Stimulated activated CD8-positive, alpha-beta memory T cell treated with anti-CD3 and anti-CD28 coated beads, Interleukin-7, amount 100 ng/mL, for 24 hours (primary cell): ENCODE measurements at regions not wholly inside any gene's neighbourhood (a gene's known extent, or its start where the extent isn't known, plus 50 kb on each side); places are given as distances from the start of the nearest gene placed in this dataset.

Experiments used
- DNase-seq: peaks from one replicate; pipeline ENCODE4 v3.0.0-alpha.2; 2020; ENCODE audit warnings: low read depth

DNA sequence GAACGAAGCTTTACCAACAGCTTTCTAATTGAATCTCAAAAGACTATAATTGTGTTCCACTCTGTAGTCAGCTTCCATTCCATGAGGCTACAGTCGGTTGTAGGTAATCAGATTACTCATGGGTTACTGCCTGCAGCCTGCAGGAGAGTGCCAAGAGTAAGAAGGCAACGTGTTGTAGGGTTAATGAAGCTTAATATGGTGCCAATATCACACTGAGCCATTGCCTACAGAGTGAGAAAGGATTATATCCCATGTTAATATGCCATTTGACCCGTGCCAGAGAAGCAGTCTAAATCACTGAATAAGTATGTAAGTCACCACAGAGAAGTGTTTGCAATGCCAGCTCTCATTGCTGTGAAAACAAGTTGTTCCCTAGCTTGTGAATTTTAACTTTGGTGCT lies 734.5 kb upstream of the ACVR2A start:
- DNase-seq, result no peak

DNA sequence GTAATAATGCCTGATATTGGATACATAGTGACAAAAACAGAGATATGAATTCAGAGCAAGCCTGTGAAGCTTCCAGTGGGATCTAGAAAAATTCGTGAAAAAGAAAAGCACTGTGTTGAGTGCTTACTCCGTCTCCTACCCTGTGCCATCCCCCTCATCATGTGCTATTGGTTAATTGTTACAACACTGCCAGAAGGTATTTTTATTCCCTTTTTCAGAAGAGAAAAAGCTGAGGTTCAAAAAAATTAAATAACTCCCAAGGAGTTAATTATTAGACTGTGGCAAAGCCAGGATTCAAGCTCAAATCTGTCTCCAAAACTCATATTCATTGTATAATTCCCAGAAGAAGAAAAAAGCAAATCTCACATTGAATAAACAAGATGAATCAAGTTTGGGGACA lies 735.5 kb upstream of the ACVR2A start:
- DNase-seq, result no peak

DNA sequence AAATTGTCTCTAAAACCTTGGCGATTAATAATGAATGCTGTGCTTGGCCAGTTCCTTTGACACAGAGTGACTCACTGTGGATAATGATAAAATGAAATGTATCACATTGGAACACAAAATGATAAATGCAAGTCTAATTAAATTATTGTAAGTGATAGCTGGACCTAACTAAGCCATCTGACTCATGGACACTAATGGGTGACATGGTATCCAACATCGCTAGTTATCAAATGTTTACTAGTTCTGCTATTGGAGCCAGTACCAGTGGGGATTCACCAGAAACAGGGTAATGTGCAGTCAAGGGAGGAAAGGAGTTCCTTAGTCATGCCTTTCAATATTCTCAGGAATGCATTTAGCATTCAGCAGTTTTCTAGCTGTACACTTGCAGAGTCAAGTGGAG lies 736.3 kb upstream of the ACVR2A start:
- DNase-seq, result no peak

DNA sequence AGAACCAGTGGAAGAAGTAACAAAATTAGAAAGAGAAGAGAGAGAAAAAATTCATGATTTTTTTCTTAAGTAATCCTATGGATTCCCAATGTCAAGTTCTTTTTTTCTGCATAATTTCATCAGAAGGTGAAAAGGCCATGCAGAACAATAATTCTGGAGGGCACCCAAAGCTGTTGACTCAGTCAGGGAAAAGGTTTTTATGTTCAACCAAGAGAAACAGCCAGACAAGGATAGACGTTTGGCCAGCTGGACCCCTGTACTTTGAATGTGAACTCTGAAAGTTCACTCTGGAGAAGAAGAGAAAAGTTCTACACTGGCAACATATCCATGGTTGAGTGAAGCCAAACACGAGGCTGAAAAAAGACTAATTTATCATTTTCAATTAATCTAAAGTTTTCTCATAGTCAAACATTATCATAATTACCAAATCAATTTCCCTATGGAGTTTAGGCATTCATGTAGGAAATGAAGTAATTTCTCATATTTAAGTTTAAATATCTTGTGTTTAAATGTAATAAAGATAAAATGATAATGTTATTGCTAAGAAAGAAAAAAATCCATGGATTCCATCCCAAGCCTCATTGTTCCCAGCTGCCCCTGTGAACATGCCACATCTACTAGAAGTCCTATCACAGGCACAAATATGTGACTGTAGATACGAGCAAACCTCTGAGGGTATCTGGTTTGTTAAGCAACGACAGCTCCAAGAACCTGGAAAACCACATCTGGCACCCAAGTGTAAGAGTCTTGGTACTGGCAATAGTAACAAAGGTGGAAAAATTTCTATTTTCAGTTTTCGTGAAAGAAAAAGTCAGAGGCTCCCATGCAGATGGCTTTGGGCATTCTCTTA lies 742.7 kb upstream of the ACVR2A start:
- no peak for DNase-seq

DNA sequence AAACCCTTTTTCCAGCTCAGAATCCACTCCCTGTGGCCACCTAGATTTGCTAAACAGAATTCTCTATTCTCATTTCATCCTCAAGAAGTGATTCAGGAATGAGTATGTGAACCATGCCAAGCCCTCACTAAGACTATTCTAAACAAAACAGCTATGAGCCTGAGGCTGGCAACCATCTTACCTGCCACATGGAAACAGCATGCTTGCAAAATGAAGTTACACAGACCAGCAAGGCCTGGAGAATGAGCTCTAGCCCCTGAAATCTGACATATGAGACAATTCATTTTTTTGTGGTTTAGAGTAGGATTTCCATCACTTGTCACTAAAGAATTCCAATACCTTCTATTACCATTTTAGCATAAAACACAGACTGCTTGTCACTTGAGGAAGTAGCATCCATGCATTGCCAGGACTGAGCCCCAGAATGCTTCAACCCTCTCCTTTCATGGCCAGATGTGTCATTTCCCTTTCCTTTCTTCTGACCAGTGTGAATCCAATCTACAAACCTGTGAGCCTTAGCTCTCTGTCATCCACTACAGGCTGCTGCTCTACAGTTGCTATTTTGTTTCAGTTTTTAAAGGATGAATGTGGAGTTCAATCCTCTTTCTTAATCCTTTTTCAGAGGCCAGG lies 744.3 kb upstream of the ACVR2A start:
- DNase-seq, result no peak

DNA sequence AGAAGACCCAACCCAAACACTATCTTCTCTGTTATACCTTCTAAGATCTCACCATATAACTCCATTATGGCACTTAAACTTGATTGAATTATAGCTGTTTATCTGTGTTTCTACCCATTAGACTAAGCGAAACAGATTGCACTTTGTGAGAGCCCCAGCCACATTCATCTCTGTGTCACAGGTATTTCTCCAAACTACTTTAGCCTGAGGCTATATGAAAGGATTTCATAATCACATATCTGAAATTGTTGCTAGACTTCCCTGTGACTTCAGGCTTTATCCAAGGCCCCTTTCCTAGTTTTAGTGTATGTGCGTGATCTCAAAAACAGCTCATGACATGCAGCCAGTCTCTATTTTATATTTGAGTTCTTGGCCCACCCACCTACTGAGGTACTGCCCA lies 745.0 kb upstream of the ACVR2A start:
- no peak for DNase-seq

DNA sequence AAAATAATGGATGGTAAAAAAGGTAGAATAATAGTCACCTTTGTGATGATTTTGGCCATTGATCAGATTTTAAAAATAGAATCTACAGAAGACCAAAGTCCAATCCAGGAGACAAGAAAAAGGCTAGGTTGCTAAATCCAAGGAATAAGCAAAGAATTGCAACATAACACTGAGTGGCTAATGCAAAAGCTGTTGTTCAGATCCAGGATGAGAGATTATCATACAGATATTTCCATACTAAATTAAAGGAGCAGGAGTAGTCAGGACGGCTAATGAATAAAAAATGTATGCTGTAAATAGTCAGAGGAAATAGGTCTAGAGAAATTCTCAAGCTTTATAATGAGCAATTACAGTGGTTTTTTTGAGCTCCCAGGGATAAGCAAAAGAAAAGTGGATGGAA lies 745.9 kb upstream of the ACVR2A start:
- DNase-seq, result no peak

DNA sequence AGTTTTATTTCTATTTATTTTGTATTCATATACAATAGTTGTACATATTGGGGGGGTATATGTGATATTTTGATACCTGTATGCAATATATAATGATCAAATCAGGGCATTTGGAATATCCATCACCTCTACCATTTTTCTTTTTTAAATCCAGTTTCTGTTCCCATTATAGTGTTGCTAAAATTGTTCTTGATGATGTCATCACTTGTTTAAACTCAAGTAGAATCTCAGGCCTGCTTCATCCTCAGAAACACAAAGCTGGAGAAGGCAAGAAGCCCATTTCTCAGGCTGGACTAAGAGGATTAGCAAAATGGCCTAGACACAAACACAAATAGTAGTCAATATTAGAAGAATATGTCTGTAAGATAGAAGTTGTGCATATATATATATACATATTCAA lies 747.1 kb upstream of the ACVR2A start:
- DNase-seq, result no peak

DNA sequence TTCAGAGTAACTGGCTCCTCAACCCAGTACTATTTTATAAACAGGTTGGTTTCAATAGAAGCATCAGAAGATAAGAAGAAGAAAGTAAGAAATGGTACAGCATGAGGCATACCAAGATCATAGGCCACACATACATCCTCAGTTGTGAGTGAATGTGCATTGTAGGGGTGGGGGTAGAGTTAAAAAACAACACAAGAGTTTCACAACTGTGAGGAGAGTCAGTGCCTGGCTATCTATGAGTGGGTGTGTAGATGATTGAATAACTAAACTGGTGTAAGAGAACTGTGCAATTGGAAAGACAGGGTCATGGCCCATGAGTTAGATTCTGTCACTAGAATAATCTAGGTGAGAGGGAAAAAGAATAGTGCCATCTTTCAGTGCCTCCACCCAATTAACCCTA lies 748.2 kb upstream of the ACVR2A start:
- no peak for DNase-seq

DNA sequence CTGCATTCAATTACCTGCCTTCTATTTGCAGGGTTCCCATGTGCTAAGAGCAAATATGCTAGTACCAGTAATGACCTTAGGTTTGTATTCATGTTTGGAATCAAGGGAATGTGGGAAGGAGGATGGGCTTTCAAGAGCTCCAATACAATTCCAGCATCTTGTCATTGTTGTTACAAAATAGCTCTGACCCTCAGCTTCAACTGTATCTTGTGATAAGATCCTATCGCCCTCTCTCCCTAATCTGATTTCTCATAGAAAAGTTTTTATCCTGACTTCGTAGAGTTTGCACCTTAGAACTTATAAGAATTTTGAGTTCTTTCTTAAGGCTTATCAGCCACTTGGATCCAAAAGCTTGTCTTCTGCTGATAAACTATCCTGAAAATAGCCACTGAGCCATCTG lies 749.5 kb upstream of the ACVR2A start:
- DNase-seq, result no peak

DNA sequence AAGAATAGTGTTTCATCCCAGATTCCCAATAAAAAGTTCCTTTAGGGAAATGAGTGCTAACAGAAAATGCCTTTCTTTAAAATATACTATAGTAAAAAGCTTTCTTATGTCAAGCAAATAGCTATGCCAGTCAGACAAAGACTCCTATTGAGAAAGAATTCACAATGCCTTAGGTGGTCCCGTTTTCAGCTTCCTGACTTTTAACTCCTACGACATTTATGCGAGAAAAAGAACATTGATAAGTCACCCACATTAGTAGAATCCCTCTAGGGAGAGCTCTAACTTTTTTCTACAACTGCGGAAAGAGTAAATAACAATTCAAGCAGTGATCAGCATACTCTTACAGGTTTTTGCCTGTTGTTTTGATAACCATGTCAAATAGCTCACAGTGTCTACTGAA lies 750.8 kb upstream of the ACVR2A start:
- no peak for DNase-seq

DNA sequence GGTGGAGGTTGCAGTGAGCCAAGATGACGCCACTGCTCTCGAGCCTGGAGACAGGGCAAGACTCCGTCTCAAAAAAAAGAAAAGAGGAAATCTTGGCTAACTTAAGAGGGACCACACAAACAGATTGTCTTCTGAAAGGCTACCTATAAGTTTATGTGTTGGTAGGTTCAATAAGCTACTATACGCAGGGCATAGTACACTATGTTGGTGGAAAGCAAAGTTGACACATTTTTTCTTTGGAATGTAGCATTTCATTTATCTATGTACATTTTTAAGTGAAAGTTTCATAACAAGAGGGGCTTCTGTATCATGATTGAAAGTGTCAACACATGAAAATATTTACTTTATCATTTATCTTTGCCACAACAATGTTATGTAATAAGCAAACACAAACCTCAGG lies 752.6 kb upstream of the ACVR2A start:
- DNase-seq, result no peak

DNA sequence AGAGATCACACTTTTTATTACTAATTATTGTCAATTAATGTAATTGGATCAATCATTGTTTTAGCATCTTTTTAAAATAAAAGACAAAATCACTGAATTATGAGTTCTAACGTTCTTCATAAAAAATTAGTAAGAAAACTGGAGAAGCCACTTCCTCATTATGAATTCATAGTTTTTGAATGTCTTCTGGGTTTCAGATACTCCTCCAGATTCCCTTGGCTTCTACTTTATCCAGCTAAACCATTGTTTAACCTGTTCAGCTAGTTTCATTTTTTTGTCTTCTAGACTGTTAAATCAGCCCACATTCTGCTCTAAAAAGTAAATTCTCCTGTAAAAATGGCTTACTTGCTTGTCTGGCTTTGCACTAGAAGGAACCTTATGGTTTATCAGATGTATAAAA lies 753.4 kb upstream of the ACVR2A start:
- DNase-seq, result no peak

DNA sequence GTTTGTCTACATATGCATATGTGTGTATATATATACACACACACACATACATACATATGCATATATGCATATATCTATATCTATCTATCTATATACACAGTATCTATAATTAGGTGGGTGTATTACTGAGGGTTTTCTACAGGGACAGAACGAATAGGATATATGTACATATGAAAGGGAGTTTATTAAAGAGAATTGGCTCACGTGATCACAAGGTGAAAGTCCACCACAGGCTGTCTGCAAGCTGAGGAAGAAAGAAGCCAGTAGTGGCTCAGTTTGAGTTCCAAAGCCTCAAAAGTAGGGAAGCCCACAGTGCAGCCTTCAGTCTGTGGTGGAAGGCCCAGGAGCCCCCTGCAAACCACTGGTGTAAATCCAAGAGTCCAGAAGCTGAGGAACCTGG lies 756.0 kb upstream of the ACVR2A start:
- no peak for DNase-seq

DNA sequence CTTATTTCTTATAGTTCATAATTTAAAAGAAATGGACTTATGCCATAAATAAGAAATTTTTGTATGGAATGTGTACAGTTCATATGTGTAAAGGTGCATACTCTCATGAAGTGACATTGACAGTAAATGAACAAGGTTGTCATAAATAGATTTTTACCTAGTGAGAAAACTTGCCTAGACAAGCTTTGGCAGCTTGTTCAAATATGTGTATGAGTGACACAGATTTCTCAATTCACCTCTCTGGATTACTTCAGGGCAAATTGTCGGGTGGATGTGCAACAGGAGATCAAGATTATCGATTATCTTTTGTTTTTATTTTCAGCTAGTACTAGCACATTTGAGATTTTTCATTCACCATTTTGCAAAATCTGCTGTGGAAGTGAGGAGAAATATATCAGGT lies 758.1 kb upstream of the ACVR2A start:
- DNase-seq, result no peak

DNA sequence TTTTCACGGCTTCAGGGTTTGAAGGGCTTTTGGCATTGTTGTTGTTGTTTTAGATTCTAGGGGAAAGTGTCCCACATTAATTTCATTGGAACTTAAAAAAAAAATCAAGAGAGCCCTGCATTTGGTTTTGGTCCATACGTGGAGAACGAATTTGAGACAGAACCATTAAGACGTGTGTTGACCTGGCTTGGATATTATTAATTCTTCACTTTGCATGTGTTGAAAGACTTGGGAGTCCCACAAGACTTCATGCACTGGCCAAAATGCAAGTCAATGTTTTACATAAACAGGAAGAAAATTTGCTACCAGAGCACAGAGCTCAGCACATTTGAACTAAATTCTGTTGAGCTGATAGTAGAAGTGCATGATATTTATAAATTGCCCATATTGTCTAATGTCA lies 761.2 kb upstream of the ACVR2A start:
- DNase-seq, result no peak

DNA sequence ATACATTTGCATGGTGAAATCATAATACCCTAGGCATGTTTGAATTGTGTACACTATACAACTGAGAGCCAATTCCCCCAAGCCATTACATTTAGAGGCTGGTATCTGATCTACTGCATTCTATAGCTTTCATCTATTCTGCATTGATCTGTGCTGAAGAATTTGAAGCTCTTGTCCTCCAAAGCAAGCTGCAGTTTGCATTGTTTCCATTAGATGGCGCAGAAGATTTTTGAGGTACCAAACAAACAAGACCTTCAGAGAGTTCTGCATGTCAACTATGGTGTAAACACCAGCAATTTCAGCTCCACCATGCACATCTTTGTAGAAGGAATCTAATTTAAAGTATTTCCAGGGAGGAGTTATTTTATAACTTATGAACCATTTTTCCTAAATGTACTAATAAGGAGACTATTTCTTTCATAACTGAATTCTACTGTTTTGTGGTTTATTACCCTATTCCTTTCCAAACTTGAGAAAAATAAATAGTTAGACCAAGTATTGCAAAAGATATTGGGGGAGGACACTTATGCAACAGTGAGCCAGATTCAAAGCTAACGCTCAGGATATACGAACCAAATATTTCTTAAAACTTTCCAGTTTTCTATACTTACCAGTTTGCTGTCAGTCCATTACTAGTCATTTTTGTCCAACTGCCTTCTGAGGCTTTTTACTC lies 761.8 kb upstream of the ACVR2A start:
- DNase-seq, result peak; percentile 17

DNA sequence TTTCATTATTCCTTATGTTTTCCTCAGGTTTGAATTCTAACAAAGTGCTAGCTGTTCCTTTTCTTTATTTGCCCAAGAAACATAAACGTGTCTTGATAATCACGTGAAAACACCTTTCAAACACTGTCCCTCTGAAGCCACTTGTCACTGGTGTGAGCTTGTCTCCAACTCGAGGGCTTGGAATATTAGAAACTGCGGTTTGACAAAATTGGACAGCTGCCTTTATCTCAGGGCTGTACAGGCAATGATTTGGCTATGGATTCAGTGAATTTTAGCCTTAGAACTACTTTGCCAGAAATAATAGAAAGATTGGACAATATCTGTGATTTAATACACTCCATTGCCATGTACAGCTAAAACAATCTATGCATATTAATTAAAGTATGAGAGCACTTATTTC lies 763.0 kb upstream of the ACVR2A start:
- no peak for DNase-seq

DNA sequence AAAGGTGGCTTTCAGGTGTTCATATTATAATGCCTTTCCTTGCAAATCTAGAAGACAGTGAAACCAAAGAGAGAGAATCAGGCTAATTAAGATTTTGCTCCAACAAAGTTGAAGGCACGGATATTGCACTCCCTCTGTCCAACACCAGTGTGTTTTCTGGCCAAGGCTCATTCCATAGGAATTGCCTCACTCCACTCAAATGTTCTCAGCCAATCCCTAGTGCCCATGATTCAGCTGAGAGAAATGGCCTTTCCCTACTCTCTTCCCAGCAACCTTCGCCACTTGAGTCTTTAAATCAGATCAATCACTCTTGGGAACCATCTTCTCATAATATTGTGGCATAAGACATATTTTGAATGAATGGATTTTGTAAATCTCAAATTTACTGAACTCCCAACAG lies 768.2 kb upstream of the ACVR2A start:
- DNase-seq, result no peak

DNA sequence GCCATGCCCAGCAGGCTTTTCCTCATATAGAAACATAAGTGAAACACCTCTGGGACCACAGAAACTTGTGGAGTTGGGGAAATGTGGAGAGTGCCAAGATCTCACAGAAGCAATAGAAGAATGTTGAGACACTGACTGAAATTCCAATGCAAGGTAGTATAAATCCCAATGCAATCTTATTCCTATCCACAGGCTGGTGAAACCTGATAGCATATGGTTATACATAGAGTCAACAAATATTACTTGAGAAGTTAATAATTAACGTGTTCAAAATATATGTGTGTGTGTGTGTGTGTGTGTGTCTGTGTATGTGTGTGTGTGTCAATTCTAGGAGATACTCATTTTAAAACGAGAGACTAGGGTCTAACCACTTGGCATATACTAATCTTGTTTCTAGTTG lies 776.8 kb upstream of the ACVR2A start:
- DNase-seq, result no peak

DNA sequence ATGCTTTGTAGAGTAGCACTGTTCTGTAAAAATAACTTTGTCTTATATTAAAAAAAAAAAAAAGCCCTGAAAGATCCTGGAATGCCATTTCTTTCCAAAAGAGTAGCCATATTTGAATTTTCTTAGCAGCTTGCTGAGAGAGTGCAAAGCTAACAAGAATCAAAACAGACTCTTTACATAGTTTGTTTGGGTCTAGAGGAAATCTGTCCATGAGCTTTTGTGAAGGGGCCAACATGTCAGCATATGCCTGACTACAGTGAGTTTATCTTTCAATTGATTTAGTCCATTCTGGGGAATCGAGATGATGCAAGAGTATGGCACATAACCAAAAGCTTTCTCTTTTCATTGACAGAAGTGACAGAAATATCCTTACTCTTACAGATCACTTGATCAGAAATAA lies 777.7 kb upstream of the ACVR2A start:
- no peak for DNase-seq

DNA sequence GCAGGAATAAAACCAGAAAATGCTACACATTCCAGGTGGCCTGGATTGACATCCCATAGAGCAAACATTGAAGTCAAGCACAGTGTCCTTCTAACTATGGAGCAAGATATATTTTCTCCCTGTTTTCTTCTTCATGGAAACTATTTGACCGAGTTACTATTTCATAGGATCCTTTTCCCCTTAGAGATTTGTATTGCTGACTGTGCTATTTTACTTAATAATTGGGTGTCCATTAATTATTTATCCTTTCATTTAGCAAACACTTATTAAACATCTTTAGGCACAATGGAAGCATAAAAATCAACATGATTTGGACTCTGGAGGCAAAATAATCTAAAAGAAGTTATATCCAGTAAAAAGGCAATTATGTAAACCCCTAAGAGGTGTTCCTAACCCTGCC lies 782.8 kb upstream of the ACVR2A start:
- no peak for DNase-seq

DNA sequence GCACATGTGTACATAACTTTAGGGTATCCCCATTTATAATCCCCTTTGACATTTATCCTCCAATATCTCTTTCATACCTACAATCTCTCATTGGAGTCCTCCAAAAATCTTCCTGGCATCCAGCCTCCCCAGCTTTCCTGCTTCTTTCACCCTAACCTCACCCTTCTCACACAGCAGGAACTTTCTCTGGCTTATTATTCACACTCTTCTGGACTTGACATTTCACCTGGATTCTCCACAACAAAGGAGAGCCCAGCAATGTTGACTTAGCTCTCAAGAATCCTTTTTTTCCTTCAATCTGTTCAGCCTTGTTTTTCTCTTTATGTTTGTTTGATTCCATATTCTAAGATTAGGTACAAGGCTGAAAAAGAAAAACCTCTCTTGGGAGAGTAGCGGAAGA lies 783.6 kb upstream of the ACVR2A start:
- no peak for DNase-seq
